Hematopoietic multipotent progenitor cell treated with erythropoietin and hydrocortisone succinate and interleukin-3 and kit ligand, for 15 days (in vitro differentiated cells): ENCODE measurements at regions not wholly inside any gene's neighbourhood (a gene's known extent, or its start where the extent isn't known, plus 50 kb on each side); places are given as distances from the start of the nearest gene placed in this dataset.
"Not testable (repeated sequence)": the region's sequence is repeated elsewhere in the genome, so short reads cannot be mapped to it uniquely, and the experiment has no call there.

Source experiments
- DNase-seq: peaks from one replicate; pipeline ENCODE4 v3.0.0-alpha.2; 2015; ENCODE audit warnings: low spot score

DNA sequence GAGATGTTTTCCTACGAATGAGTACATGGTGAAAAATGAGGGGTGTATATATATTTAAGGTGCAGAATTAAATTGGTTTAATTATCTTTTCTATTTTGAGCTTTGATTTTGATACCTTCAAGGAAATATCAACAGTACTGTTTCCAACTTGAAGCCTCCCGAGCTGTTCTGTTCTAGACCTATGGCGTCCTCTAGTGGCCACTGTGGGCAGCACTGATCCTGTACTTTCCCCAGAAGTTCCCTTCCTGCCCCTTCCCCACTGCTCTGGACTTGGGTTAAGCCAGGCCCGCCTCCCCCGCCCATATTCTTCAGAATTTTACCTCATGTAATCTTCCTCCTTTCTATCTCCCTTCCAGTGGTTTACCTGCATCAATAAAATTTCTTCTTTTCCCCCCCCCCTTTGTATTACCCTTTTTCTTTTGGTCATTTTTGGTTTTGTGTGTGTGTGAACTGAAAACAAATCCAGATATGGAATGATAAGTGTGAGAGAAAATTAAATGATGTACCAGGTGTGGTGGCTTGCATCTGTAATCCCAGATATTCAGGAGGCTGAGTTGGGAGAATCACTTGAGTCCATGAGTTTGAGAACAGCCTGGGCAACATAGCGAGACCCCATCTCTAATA lies 1643.5 kb downstream of the TP53TG3F start:
- DNase-seq: no peak

DNA sequence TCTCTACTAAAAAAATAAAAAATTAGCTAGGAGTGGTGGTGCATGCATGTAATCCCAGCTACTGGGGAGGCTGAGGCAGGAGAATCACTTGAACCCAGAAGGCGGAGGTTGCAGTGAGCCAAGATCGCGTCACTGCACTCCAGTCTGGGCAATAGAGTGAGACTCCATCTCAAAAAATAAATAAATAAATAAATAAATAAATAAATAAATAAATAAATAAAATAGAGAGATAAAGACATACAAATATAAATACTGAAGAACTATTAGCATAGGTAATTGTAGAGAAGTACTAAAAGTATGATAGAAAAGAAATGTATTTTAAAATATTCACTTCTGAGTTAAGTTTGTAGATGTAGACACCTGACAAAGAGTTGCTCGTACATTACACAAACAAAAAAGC lies 1652.4 kb downstream of the TP53TG3F start:
- not testable (repeated sequence) for DNase-seq

- DNase-seq: no peak
Measured at GRCh38 chr16:35131429-35131828, 1672.0 kb downstream of the TP53TG3F start.

- DNase-seq: no peak
Measured at GRCh38 chr16:35134471-35134870, 1675.1 kb downstream of the TP53TG3F start.

GRCh38 chr16:35140293-35140986 lies 1681.0 kb downstream of the TP53TG3F start:
- no peak for DNase-seq

GRCh38 chr16:35141303-35141702 lies 1681.9 kb downstream of the TP53TG3F start:
- DNase-seq: no peak

DNA sequence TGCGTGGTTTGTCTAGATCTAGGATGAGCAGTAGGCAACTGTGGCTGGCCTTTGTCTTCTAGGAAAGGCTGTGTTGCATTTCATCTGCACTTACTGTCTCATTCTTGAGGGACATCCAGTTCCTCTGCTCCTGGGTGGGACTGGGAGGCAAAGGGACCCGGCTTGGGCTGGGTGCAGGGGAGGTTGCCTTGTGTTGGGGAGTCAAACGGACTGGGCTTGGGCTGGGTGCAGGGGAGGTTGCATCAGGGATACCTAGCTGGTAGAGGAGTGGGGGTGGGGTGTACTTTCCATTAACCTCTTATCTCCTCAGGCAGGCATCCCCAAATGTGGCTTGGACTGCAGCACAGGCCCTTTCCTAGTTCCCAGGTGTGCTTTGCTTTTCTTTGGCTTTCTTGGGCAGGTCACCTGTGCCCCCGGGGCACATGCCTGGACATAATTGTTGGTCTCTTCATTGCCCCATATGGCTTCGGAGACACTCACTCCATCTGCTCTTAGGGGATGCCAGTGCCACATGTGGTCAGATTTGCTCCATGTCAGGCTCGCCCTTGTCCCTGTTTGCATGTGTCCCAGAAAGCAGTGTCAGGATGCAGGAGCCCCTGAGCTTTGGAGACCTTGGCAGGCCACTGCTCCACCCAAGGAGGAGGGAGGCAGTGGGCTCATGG lies 1682.9 kb downstream of the TP53TG3F start:
- no peak for DNase-seq

GRCh38 chr16:35142809-35143192 lies 1683.4 kb downstream of the TP53TG3F start:
- no peak for DNase-seq

DNA sequence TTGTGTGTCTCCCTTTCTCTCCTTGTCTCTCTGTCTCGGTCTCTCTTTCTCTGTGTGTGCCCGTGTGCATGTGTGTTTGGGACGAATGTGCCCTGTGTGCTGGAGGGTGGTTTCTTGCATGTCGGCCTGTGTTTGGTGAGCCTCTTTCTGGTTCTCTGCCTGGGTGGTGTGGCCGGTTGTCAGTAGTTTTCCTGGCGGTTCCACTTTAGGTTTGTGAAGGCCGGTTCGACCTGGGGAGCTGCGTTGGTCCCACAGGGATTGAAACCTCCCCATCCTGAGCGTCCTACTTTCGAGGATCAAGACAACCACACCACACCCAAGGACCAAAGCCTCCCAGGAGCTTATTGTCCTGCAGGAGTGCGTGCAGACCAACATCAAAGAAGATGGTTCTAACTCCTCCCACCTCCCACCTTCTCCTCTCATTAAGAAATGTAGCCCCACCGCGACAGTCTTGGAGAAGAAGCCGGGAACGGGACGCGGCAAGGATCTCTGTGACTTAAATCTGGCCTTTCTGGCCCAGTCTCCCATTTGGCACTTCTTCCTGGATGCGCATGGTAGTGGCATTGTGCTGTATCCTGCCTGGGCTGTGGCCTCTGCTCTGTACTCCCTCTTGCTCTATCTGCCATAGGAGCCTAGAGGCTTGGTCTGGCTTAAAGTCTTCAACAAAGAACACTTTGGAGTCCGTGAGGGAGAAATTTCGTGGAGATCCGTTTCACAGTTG lies 1685.0 kb downstream of the TP53TG3F start:
- no peak for DNase-seq

GRCh38 chr16:35146031-35146710 lies 1686.8 kb downstream of the TP53TG3F start:
- DNase-seq: no peak

DNA sequence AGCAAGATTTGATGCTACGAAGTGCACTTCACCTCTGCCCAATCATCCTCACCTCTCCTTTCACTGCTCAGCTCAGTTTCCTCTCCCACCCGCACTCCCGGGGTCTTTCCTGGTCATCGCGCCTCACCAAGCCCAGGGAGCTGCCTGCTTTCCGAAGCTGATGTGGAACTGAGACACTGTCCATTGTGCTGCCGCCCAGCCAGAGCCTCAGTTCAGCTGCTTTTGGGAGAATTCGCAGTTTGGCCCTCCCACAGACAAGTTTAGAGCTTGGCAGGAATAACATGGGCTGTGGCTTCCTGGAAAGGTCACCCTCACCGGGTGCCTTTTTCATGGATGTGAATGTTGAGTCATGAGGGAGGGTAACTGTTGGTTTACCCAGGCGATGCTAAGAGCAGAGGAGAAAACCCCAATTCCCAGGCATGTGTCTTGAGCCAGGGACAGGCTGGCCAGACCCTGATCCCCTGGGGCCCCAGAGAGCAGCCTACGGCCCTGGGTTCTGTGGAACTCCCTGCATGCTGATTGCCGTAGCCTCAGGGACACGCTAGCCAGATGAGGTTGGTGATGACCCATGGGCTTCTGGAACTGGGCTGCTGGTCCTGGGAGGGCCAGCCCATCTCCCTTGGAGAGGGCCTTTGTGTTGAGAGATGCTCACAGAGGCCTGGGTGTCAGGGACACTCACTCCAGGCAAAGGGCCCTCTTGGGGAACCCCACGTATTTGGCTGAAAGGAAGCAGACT lies 1687.5 kb downstream of the TP53TG3F start:
- DNase-seq: no peak

DNA sequence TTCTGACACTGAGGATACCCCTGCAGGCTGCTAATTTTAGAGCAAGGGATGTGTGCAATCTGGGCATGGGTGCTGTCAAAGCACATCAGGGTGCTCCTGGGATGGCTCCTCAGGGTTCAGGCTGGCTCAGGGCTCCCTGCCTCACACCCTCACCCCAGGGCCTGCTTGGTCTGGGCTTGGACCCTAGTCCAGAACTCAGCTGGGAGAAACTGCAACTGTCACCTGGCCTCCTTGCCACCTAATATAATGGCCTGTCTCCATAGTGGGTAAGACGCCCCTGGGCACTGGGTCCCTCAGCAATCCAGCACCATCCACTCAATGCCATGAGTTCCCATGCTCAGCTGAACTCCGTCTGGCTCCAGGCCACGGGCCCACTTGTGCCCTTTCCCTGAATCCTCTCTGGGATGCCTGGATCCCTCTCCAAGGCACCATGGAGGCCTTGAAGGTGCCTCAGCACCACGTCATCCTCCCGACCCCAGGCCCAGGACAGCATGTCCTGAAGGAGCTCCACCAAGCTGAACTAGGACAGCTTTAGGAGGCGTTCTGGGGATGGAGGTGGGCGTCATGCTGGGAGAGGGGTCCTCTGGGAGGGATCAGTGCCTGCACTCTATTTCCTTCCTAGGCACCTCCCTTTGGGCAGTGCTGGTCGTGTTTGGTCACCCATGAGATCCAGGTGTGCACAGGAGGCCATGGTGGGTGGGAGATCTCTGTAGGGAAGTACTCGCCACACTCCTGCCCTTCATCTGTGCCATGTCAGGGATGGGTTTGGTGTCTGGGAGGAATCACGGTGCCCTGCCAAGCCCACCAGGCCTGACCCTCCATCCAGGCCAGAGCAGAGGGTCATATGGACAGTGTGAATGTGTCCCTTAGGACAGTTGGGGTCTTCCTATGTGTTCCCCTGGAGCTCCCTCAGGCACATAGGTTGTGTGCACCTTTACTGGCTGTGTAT lies 1688.4 kb downstream of the TP53TG3F start:
- no peak for DNase-seq

DNA sequence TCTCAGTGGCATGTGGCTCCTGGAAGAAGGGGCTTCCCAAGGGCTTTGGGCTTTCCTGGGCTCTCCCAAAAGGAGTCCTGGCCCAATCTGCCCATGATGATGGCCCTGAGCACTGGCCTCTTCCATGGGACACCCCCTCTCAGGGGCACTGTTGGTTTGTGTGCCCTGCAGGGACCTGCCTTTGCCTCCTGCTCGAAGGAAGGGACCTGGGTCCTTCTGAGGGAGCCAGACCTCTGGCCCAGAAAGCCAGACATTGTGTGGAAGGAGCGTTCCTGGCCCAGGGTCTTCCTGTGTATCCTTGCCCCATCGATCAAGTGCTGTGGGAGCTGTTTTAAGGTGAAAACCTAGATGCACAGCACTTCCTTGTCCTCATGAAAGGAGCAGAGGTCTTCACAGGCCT lies 1689.3 kb downstream of the TP53TG3F start:
- DNase-seq: no peak

DNA sequence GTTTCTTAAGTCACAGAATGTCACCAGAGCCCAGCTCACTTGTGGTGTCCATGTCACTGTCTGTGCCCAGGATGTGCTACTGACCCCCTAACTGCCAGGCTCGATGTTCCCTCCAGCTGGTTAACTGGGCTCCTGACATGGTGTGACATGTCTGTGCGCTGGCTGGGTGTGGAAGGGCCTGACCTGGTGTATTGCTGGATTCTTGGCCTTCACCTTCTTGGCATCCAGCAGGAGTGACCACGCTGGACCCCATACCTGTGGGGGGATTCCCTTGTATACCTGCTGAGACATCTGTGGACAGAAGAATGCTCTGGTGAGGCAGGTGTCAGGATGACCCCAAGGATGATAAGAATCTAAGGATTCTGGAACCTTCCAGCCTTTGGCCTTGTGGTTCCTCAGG lies 1690.1 kb downstream of the TP53TG3F start:
- no peak for DNase-seq

DNA sequence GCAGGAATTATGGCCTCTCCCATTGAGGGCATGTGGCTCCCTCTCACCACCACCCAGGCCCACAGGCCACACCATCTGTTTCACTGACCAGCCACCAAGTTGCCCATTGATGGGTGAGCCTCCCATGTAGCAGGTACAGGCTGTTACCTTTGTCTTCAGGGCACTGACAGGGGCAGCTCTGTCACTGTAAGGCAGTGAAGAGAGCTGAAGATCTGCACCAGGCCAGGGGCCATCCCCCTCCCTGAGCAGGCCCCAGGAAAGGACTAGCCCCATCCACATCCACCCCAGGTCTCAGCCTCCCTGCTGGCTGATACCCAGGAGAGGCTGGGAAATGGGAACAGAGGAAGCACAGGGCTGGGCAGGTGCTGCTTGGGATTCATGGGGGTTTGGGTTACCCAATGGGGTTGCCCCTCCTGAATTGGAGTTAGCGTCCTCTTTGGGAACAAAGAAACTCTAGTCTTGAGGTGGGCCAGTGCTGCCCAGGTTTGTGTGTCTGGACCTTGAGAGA lies 1691.4 kb downstream of the TP53TG3F start:
- DNase-seq: no peak

DNA sequence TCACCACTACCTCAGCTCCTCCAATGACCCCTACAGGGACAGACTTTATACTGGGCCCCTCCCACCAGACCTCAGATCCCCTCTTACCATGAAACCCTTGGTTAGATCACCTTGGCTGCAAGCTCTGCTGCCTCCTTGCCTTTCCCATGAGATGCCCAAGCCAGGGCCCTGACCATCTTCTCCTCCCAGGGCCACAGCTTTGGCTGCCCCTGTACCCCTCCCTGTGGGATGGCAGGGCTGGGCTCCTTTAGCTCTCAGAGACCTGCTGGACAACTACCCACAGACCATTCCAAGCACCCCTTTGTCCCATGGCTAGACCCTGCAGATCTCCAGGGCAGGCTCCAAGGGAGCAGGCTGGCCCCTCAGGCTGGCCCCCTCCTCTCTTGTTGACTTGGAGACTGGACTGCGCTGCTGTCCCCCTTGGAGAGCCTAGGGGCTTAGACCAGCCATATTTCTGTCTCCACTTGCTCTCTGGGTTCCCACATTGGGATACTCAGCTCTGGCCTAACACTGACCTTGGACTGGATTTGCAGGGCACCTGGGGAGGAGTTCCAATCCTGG lies 1692.7 kb downstream of the TP53TG3F start:
- no peak for DNase-seq

DNA sequence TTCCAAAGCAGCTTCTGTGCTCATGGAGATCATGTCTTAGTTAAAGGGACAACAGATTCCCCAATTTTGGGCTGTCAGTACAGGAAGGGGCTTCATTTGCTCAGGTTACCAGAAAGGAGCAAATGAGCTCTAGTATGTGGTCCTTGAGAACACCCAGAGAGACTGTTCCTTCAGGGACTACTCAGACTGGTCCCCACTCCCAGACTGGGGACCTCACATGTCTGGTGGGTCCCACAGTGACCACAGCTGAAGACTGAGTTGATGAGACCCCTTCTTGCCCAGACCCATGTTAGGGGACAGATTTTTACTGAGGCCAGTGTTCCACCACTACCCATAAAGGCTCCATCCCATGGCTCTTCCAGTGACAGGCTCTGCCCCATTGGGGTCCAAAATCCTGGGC lies 1695.2 kb downstream of the TP53TG3F start:
- no peak for DNase-seq

- DNase-seq: not testable (repeated sequence)
Measured at GRCh38 chr16:35157549-35157948, 1698.1 kb downstream of the TP53TG3F start.

GRCh38 chr16:35169324-35169723 lies 1709.9 kb downstream of the TP53TG3F start:
- not testable (repeated sequence) for DNase-seq

DNA sequence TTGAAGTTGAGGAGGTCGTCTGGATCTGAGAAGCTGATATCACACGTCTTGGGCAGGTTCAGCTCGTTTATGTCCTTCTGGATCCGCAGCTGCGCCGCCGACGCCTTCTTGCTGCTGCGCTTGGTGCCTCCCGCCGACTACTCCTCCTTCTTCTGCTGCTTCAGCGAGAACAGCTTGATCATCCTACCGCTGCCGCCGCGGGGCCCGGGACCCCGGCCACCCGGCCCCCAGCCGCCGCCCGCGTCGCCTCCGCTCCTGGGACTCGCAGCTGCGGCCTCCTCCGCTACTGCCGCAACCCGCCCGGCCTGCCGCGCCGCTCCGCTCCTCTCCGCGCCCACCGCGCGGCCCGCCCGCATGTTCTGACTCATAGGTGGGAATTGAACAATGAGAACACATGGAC lies 1710.6 kb downstream of the TP53TG3F start:
- not testable (repeated sequence) for DNase-seq
